ENCODE measurements at regions not wholly inside any gene's neighbourhood (a gene's known extent, or its start where the extent isn't known, plus 50 kb on each side); places are given as distances from the start of the nearest gene placed in this dataset.

GRCh38 chr5:12277504-12278192 is 373.4 kb upstream of the CTNND2 start:
- no peak for FAIRE-seq
- no peak for DNase-seq (ENCODE audit: low spot score)

- DNase-seq (ENCODE audit: low spot score): no peak
- no peak for FAIRE-seq
Observed at GRCh38 chr5:12274236-12274635, 370.0 kb upstream of the CTNND2 start.

GRCh38 chr5:12272389-12272788 is 368.1 kb upstream of the CTNND2 start:
- FAIRE-seq (no peak), DNase-seq (ENCODE audit: low spot score) (no peak)

- FAIRE-seq (no peak), DNase-seq (ENCODE audit: low spot score) (no peak)
Observed at GRCh38 chr5:12270914-12271313, 366.7 kb upstream of the CTNND2 start.

- FAIRE-seq (no peak), DNase-seq (ENCODE audit: low spot score) (no peak)
Observed at GRCh38 chr5:12269164-12269563, 364.9 kb upstream of the CTNND2 start.

GRCh38 chr5:12258549-12258948 is 354.3 kb upstream of the CTNND2 start:
- no peak for DNase-seq (ENCODE audit: low spot score)
- FAIRE-seq: no peak

GRCh38 chr5:12250454-12250853 is 346.2 kb upstream of the CTNND2 start:
- no peak for DNase-seq (ENCODE audit: low spot score)
- no peak for FAIRE-seq

- FAIRE-seq (no peak), DNase-seq (ENCODE audit: low spot score) (no peak)
Observed at GRCh38 chr5:12248831-12249230, 344.6 kb upstream of the CTNND2 start.

- DNase-seq (ENCODE audit: low spot score): no peak
- no peak for FAIRE-seq
Observed at GRCh38 chr5:12246036-12246435, 341.8 kb upstream of the CTNND2 start.

- FAIRE-seq (no peak), DNase-seq (ENCODE audit: low spot score) (peak; percentile 12)
Observed at GRCh38 chr5:12245429-12245828, 341.2 kb upstream of the CTNND2 start.

GRCh38 chr5:12242950-12243888 is 339.0 kb upstream of the CTNND2 start:
- DNase-seq (ENCODE audit: low spot score) (no peak), FAIRE-seq (no peak)

- no peak for FAIRE-seq
- no peak for DNase-seq (ENCODE audit: low spot score)
Observed at GRCh38 chr5:12237837-12238575, 333.8 kb upstream of the CTNND2 start.

- no peak for DNase-seq (ENCODE audit: low spot score)
- no peak for FAIRE-seq
Observed at GRCh38 chr5:12230659-12231058, 326.4 kb upstream of the CTNND2 start.

GRCh38 chr5:12217039-12217438 is 312.8 kb upstream of the CTNND2 start:
- no peak for FAIRE-seq
- no peak for DNase-seq (ENCODE audit: low spot score)

- FAIRE-seq (no peak), DNase-seq (ENCODE audit: low spot score) (no peak)
Observed at GRCh38 chr5:12214267-12215015, 310.2 kb upstream of the CTNND2 start.

- DNase-seq (ENCODE audit: low spot score) (no peak), FAIRE-seq (no peak)
Observed at GRCh38 chr5:12208366-12209100, 304.3 kb upstream of the CTNND2 start.

GRCh38 chr5:12204761-12205160 is 300.5 kb upstream of the CTNND2 start:
- DNase-seq (ENCODE audit: low spot score): no peak

GRCh38 chr5:12193536-12193935 is 289.3 kb upstream of the CTNND2 start:
- FAIRE-seq: no peak
- DNase-seq (ENCODE audit: low spot score): no peak

More at GRCh38 chr5:12204761-12205160, 300.5 kb upstream of the CTNND2 start:
- peak; percentile 71 for FAIRE-seq

- no peak for DNase-seq (ENCODE audit: low spot score)
- no peak for FAIRE-seq
Observed at GRCh38 chr5:12183003-12183402, 278.8 kb upstream of the CTNND2 start.

- FAIRE-seq (no peak), DNase-seq (ENCODE audit: low spot score) (no peak)
Observed at GRCh38 chr5:12177851-12178250, 273.6 kb upstream of the CTNND2 start.

Measured in urothelium cell line (cell line).